ENCODE measurements at regions not wholly inside any gene's neighbourhood (a gene's known extent, or its start where the extent isn't known, plus 50 kb on each side); places are given as distances from the start of the nearest gene placed in this dataset.

DNA sequence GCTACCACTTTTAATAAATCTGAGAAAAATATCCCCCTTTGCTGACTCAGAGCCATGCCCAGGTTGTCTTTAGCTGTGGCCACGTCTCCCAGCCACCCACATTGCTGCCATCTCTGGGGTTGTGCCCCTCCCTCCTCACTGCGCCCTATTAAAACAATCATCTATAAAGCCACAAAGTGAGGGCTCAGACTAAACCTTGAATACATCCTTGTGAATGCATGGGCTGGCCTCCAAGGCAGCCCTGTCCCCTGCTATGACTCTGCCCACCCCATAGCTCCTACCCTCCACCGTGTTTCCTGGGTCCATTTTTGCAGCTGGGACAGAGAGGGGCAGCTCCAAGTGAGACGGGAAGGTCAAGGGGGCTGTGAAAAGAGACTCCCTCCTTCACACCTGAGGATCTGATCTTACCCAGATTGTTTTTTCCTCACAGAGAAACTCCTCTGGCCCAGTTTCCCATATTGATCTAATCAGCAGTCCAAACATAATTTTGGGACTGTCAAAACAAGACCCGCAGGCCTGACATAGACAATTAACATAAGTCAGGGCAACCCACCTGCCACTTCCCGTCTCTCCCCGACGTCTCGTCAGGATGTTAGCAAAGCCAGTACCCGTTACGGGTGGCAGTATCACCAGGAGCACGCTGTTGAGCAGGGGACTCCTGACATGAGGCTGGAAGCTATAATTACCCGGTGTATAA, 199.0 kb downstream of the KATNAL1 start:
- DNase-seq (ENCODE audit: low read depth in 1 of 2, low spot score in 1 of 2), result no peak

DNA sequence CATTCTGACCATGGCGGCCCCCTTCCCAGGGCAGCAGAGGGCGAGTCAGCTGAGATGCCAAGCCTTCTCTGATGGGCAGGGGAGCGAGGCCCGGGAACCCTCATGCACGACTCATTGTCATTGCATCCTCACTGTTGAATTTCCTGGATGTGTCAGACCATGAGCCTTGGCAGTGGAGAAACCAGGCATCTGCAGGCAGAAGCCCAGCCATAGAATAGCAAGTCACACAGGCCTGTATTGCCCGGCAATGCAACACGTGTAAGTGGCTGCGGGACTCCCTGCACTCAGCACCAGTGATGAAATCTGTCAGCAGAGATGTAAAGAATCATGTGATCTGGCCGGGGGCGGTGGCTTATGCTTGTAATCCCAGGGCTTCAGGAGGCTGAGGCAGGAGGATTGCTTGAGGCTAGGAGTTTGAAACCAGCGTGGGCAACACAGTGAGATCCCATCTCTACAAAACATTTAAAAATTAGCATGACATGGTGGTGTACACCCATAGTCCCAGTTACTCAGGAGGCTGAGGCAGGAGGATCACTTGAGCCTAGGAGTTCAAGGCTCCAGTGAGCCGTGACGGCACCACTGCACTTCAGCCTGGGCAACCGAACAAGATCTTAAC, 199.7 kb downstream of the KATNAL1 start:
- DNase-seq (ENCODE audit: low read depth in 1 of 2, low spot score in 1 of 2), result no peak

DNA sequence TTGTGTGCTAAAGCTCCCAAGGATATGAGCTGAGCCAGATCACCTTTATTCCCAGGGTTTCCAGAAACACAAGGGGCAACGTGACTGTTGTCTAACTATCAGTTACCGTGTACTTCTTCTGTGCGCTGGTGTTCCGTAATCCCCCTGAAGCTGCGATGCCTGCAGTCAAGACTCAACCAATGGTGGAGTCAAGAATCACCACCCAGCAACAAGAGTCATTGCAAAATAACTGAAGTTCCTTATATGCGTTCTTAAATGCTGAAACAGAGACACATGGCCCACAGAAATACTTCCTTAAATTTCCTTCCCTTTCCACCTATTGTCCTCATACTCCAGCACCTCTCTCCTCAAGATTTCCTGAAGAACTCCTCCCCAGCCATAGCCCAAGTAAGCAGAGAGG, 200.2 kb downstream of the KATNAL1 start:
- DNase-seq (ENCODE audit: low read depth in 1 of 2, low spot score in 1 of 2), result no peak

DNA sequence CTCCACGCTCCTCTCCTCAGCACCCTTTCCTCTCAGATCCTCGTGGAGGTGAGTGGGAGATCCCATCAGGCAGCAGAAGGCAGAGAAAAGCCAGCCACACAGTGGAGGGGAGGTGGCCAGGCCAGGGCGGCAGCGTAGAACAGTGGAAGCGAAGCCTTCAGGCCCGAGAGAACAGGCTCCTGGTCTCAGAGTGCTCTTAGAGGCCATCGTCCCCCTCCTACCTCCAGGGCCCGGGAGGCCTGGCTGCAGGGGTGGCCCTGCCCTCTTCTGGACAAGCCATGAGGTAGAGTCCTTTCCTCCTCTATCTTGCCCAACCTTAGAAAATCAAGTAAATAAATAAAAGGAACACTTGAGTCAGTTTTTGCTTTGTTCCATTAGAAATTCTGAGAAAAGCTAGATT, 202.0 kb downstream of the KATNAL1 start:
- no peak for DNase-seq (ENCODE audit: low read depth in 1 of 2, low spot score in 1 of 2)

DNA sequence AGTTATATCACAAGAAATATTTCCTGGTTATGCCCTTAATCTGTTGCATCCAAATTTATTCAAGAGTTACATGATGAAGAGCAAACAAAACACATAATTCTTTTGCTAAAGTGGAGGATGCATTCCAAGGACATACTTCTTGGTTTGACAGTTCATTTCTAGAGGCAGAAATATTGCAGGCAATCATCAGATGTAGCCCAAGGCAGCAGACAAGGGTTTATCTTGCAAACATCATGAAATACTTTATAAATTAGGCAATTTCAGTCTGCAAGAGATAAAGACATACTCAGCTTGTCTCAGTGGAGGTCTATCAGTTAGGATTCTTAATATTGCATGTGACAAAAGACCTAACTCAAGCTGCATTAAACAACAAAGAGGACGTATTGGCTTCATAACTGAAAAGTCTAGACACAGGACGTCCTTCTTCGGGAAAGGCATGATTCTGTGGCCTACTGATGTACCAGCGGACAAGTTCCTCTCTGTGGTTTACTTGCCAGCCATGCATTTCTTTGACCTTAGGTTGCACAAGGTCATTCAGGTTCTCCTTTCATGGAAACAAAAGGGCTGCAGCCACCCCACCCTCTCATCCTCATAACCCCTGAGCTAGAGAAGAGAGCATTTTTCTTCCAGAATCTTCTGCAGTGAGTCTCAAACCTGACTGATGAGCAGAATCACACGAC, 204.1 kb downstream of the KATNAL1 start:
- no peak for DNase-seq (ENCODE audit: low read depth in 1 of 2, low spot score in 1 of 2)

DNA sequence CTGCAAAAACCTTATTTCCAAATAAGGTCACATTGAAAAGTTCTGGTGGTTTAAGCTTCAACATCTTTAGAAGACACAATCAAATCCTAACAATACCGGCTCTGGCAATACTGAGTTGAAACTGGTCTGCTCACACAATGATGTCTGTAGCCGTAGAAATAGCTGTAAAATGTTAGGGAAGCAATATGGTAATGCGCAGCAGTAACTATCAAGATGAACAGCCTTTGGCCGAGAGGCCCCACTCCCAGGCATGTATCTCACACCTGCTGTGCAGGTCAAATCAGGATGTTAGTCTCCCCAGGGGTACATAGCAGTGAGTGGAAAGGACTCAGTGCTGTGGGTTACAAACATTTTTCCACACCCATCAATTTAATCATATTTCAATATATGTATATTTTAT, 207.1 kb downstream of the KATNAL1 start:
- DNase-seq (ENCODE audit: low read depth in 1 of 2, low spot score in 1 of 2), result no peak

DNA sequence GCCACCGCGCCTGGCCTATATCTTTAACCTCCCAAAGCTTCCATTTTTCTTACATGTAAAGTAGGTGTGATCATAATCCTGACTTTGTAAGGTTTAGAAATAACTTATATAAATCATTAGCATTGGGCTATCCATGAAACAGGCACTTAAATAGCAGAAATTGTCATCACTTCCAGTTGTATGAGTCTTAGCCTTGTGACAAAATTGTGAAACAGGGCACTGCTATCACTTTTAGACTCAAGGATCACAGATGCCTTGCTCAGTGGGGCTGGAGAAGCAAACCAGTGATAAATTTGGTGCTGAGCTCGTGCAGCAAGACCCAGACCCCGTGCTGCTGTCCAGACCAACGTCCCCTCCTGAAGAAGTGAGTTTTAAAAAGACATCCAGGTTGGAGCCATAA, 209.7 kb downstream of the KATNAL1 start:
- DNase-seq (ENCODE audit: low read depth in 1 of 2, low spot score in 1 of 2), result no peak

DNA sequence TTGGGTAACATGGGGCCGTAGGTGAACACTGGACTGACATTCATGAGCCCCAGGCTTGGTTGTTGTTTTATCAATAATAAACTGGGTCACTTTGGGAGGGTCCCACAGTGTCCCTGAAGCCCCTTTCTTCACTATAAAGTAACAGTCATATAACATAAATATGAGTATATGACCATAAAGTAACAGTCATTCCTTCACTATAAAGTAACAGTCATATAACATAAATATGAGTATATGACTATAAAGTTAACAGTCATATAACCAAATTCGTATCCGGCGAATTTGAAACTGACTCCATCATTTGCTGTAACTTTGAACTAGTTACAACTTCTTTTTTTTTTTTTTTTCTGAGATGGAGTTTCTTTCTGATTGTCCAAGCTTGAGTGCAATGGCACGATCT, 210.3 kb downstream of the KATNAL1 start:
- DNase-seq (ENCODE audit: low read depth in 1 of 2, low spot score in 1 of 2), result no peak

DNA sequence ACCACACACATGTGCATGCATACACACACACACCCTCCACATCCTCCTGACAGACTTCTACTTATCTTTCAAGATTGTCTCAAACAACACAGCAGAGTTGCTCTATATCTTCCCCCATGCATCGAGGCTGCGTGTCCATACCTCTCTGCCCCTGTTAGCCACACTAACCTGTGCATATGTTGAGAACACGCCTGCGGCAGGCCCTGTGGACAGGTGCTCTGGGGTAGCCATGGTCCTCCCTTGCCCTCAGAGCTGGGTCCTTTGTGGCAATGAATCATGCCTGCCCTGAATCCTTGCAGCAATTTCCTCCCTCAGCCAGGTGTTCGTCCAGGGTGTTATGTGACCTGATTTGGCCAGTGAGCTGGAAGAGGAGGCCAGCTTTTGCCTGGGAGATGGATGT, 213.3 kb downstream of the KATNAL1 start:
- DNase-seq (ENCODE audit: low read depth in 1 of 2, low spot score in 1 of 2), result no peak

DNA sequence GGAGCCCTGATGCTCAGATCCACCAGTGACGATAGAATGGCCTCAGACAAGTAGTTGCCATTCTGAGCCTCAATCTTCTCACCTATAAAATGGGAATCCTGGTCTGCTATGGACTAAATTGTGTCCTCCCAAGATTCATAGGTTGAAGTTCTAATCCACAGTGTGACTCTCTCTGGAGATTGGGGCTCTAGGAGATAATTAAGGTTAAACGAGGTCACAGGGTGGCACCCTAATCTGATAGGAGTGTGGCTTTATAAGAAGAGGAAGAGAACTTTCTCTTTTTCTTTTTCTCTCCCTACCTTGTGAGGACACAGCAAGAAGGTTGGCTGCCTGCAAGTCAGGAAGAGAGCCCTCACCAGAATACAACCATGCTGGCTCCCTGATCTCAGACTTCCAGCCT, 214.1 kb downstream of the KATNAL1 start:
- no peak for DNase-seq (ENCODE audit: low read depth in 1 of 2, low spot score in 1 of 2)

DNA sequence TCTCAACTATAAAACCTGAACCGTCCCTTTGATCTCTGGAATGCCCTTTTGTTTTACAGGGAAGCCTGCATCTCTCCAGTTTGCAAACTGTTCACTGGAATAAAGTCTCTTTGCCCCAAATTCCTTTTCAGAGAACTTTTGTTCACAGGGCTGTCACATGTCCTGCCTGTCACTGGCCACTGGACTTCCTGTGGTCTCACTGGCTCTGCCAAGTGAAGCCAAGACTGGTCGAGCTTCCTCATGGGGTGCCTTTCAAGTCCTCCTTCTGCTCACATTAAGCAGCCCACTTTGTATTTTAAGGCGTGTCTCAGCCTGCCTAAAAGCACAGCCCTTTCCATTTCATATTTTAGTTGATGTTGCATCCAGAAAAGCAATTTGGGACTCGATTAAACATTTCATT, 215.7 kb downstream of the KATNAL1 start:
- no peak for DNase-seq (ENCODE audit: low read depth in 1 of 2, low spot score in 1 of 2)

DNA sequence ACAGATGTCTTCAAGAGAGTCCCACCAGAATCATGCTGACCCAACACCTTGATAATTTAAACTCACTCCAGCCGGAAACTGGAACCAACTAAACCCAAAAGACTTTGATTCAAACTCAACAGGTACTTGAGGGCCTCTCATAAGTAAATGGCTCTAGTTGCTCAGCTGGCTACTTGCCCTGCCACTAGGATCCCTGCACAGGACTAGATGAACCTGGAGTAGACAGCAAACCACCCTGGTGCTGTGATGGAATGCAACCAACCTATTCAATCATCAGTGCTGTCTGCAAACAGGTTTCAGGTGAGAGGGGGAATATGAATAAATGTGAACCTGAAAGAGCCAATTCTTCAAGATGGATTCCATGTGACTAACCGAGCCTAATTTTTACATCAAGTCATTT, 216.3 kb downstream of the KATNAL1 start:
- DNase-seq (ENCODE audit: low read depth in 1 of 2, low spot score in 1 of 2), result no peak

DNA sequence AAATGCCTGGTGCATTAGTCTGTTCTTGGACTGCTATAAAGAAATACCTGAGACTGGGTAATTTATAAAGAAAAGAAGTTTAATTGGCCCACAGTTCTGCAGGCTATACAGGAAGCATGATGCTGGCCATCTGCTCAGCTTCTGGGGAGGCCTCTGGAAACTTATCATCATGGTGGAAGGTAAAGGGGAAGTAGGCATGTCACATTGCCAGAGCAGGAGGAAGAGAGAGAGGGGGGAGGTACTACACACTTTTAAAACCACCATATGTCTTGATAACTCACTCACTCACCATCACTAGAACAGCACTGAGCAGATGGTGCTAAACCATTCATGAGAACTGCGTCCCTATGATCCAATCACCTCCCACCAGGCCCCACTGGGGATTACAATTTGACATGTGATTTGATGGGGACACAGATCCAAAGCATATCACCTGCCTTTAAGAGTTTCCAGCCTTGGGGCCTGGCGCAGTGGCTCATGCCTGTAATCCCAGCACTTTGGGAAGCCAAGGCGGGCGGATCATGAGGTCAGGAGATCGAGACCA, 219.0 kb downstream of the KATNAL1 start:
- DNase-seq (ENCODE audit: low read depth in 1 of 2, low spot score in 1 of 2), result no peak

DNA sequence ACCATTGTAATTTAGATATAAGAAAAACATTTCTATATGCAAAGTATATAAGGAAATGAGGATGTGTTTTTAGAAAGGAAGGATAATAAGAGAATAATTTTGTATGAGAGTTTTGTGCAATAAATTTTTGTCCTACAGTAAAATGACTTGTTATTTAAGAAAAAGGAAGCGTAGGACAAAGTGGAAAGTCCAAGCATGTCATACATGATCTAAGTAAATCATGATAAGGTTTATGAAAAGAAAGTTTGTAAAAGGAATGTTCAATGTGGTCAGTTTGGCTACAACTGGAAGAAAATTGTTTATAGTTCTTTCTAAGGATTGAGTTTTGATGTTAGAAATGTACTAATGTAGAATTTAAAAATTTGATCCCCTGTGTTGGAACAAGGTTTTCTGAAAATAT, 222.3 kb downstream of the KATNAL1 start:
- DNase-seq (ENCODE audit: low read depth in 1 of 2, low spot score in 1 of 2), result no peak

DNA sequence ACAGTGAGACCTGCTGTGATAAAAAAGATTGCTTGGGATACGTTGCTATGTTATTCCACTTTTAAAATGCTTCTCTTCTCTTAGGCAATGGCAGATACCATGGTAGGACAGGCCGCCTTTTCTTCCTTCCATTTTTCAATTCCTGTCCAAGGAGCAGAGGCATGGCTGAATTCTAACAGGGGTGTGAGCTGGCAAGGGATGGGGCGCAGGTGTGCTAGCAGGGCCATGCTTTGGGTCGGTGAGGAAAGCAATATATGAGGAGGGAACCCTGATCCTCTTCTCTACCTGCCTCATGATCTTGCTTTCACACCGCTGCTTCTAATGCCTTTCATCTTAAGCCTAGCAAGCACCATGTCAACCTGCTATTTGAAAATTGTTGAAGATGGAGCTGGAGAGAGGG, 225.0 kb downstream of the KATNAL1 start:
- no peak for DNase-seq (ENCODE audit: low read depth in 1 of 2, low spot score in 1 of 2)

DNA sequence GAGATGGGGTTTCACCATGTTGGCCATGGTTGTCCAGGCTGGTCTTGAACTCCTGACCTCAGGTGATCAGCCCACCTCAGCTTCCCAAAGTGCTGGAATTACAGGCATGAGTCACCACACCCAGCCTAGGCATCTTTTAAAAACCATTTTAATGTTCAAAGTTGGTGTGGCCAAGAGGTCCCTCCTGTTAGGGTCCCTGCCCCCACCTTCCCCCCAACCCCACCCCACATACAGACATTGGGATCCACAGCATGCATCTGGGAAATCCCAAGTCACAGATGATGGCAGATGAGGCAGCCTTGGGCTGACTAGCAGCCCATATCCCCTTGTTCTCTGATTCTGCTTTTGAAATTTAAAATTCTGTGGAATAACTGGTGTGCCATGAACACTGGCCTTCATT, 226.0 kb downstream of the KATNAL1 start:
- no peak for DNase-seq (ENCODE audit: low read depth in 1 of 2, low spot score in 1 of 2)

DNA sequence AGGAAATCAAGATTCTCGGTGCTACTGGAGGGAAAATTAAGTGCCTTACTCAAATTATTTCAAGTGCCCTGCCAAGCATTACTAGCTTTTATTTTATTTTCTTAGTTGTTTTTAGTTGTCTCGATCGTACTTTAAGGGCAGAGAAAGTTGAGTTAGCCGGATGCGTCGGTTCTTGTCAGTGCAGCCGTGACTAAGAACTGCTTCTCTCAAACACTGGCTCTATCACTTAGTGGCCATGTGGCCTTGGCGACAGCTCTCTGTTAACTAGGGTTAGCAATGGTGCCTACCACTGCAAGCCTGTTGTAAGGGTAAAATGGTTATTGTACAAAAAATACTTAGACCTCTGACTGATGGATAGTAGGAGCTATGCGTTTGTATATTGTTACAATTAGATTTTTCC, 227.8 kb downstream of the KATNAL1 start:
- no peak for DNase-seq (ENCODE audit: low read depth in 1 of 2, low spot score in 1 of 2)

DNA sequence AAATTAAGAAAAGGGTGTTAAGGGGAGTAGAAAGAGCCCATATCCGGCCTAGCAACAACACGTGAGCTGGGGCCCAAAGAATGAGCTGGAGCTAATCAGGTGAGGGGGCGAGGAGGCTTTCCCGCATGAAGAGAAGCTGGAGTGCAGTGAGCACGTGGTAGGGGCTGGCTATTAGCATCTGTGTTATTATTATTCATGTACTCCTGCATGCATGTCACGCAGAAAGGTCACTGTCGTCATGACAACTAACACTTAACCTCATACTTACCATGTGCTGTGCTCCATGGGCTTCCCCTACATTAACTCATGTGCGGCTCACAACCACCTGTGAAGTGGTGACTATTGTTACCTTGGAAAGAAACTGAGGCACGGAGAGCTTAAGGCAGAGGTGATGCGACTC, 227.6 kb upstream of the UBL3 start:
- no peak for DNase-seq (ENCODE audit: low read depth in 1 of 2, low spot score in 1 of 2)

DNA sequence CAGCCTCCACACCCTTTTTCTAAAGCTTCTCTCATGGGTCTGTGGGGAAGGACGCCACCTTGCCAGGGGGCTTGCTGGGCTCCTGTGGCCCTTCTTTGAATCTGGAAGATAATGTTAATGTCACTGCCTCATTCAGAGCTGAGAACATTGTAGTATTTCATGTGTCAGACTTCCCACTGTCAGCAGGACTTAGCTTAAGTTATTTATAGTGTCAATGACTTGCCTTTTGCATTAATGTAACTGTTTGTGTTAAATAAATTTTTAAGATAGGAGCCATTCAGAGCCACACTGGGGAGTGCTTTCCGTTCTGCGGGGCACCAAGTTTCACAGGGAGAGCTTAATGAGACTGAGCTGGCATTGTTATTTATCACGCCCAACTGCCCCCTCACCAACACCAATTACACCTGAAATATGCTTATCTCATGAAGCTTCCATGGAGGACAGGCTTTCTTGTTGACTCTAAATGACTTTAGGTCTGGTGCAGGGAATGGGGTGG, 226.9 kb upstream of the UBL3 start:
- no peak for DNase-seq (ENCODE audit: low read depth in 1 of 2, low spot score in 1 of 2)

DNA sequence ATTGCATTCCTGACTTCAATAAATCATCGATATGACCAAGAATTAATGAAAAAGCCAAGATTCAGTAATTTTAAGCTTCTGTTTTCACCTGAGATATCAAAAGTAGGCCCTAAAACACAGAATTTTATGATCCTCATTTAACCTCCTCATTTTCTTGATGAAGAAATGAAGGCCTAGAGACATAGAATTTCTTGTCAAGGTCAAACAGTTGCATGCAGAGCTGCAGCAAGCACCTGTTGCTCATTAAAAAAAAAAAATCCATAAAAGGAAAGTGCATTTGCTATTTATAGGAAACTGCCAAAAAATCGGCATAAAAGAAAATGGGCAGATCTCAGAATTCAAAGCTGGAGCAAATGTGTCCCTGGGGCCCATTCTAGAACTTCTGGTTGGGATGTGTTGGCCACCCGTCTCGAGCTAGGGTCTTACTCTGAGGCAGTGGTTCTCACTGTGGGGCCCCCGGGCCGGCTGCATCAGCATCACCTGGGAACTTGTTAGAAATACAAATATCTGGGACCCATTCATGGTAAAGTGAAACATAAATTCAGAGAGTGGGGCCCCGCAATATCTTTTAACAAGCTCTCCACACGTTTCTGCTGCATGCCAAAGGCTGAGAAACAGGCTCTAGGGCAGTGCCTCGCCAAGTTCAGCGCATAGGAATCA, 224.7 kb upstream of the UBL3 start:
- no peak for DNase-seq (ENCODE audit: low read depth in 1 of 2, low spot score in 1 of 2)

DNA sequence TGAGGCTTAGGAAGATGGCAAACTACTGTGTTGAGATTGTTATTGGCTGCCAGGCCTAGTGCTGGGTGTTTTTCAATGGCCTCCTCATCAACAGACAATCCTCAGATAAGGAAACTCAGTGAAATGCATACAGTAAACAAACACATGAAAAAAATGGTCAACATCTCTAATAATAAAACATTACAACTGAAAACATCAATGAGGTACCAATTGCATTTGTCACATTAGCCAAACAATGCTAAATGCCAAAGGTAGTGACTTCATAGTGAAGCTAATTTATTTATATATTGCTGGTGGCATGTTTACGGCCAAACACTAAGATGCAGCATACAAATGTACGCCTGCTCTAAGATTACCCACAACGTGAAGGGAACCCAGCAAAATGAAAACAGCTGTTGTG, 224.0 kb upstream of the UBL3 start:
- DNase-seq (ENCODE audit: low read depth in 1 of 2, low spot score in 1 of 2), result no peak

DNA sequence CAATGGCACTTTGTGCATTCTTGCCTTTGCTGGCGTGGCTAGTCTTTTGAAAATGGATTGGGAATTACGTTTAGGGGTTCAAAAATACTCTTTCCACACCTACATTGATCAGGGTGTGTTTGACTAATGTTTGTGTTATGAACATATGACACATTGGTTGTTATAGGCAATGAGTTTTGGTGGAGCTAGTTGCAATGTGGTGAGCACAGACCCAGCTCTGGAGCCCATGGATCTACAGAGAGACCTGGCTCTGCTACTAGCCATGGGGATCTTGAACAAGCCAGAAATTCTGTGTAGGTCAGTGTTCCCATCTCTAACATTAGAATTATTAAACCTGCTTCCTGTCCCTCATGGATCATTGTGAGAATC, 222.4 kb upstream of the UBL3 start:
- DNase-seq (ENCODE audit: low read depth in 1 of 2, low spot score in 1 of 2), result no peak

Data from activated CD4-positive, alpha-beta T cell treated with anti-CD3 and anti-CD28 coated beads, Interleukin-2, amount 50 U/mL, for 24 hours (primary cell).